Activated CD4-positive, alpha-beta T cell treated with anti-CD3 and anti-CD28 coated beads, Interleukin-2, Interleukin-4, amounts not matched to agents 100 ng/mL and 50 ng/mL, durations not matched to agents 16 hours and 8 hours (primary cell): ENCODE measurements at regions not wholly inside any gene's neighbourhood (a gene's known extent, or its start where the extent isn't known, plus 50 kb on each side); places are given as distances from the start of the nearest gene placed in this dataset.

Experiments used
- DNase-seq: peaks from one replicate; pipeline ENCODE4 v3.0.0-alpha.2; 2020; ENCODE audit warnings: low spot score

DNA sequence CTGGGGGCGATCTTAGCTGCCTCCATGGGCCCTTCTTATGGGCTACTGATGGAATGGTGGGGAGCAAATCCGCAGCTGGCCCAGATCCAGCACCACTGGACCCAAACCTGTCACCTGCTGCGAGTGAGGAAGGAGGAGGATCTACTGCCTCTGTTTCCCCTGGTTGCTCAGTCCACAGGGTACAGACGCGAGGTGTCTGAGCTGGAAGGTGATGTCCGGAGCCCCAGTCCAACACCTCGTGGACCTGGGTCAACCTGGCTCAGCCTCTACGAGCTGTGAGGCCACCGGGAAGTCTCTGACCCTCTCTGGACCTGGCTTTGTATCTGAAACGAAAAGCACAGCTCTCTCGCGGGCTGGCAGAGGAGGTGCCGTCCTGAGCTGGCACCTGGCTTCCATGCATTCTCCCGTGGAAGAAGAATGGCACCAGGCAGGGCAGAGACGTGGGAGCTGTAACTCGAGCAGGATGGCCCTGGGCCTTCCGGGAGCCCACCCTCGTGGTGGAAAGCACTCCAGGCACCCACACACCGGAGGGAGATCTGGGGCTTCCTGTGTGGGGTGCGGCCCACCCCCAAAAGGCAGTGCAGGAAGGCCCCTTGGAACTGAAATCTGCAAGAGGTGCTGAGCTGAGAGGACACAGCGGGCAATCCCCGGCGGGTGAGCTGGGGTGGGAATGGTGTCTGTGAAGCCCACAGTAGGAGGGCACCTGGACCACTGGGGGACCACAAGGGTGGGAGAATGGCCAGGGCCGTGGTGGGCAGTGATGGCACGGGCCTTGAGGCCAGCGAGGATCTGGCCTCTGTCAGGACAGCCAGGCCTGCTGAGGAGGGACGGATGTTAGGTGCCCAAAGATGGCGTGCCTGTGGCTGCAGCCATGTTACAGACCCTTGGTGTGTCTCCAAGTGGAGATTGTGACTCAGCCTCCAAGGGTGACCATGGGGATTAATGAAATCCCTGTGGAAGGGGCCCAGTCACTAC, 133.4 kb downstream of the OLFM1 start:
- no peak for DNase-seq

DNA sequence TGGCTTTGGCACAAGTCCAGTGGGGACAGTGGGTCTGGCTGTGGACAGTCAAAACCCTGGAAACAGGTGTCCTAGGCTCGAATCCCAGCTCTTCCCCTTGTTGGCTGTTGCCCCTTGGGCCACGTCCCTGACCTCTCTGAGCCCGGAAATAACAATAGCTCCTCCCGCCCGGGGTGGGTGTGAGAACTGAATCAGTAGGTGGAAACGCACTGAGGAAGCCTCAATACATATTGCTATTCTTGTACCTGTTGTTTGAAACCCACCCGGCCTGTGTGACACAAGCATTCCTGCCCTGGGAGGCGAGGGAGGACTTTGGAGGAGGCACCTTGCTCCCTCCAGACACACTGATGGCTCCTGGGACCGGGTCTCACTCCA, 134.1 kb downstream of the OLFM1 start:
- no peak for DNase-seq

DNA sequence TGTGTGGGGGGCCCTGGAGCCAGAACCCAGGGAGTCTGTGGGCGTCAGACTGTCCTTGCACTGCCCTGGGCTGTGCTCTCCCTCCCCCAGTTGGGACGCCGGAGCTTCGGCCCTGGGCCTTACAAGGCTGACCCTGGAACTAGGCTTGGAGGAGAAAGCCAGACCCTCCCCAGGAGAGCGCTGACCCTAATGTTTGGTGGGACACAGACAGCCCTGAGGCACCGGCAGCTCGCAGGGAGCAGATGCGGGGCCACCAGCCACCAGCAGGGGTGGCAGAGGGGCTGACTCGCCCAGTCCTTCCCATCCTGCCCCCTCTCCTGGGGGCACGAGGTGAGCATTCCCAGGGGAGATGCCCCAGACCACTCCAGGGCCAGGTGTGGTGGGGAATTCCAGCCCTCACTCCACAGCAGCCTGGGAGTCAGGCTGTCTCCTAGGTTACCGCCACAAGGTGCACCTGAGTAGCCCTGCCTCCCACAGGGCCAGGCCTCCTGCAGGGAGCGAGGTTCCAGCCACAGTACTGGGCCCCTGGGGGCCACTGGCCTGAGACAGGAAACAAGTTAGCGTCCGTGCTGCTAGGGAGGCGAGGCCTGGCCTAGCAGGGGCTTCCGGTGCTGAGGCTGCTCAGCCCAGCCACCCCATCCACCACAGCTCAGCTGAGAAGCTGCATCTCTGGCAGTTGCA, 134.6 kb downstream of the OLFM1 start:
- no peak for DNase-seq

DNA sequence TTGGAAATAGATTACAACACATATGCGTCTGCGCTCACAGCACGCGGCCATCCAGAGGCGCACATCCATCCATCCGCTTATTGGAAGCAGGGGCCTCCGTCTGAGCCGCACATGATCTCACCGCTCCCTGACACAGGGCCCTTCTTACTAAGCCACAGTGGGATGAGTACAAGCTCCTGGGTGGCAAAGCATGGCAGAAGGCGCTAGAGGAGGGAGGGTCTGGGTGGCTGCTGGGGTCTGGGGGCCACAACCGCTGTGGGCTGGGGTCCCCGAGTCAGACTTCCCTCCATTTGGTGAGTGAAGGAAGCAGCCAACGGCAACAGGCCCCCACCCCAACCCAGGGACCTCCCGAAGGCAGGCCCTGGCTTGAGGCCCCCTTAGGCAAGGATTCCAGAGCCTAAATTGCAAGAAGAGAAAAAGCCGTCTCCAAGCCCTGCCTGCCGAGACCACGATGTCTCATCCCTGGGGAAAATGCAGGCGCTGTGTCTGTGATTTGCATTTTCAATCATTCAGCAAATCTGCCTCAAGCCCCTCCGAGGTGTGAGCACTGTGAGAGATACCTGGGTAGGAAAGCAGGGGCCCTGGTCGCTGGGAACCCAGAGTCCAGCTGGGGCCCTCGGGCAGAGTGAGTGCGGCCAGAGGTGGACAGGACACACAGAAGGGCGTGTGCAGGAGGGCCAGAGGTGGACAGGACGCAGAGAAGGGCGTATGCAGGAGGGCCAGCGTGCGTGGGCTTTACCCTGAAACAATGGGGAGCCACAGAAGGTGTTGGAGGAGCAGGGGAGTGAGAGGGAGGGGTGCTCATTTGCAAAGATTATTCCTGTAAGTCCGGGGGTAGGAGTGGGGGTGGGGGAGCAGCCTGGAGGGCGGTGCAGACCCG, 135.7 kb downstream of the OLFM1 start:
- DNase-seq = no peak

DNA sequence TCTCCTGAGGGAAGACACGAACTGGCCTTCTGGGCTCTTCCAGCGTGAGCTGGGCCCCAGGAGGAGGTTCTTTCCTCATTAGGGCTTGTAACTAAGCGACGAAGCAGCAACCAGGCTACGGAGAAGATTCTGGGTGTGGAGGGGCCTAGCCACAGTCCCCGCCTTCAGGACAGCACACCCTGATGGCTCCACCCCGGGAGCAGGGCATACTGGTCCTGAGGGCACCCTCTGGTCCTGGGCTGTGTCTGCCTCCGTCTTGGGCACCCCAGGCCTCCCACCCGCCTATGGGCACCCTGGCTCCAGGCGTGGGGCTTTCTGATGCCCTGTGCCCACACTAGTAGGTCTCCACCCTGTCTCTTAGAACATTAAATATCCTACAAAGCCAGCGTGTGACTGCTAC, 136.4 kb downstream of the OLFM1 start:
- DNase-seq = no peak

DNA sequence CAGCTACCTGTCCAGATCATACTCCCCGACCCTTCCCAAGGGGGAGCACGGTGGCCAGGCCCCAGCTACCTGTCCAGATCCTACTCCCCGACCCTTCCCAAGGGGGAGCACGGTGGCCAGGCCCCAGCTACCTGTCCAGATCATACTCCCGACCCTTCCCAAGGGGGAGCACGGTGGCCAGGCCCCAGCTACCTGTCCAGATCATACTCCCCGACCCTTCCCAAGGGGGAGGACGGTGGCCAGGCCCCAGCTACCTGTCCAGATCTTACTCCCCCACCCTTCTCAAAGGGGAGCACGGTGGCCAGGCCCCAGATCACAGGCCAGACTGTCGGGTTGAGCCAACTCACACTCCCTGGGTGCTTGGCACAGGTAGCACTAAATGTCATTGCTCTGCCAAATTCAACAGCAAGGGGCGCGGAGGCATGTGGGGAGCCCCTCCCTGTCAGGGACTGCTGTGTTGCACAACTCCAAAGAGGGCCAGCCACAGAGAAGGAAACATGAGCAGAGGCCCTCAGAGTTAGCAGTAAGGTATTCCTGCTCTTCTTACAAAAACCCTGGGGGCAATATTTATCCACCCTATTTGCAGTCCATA, 136.9 kb downstream of the OLFM1 start:
- DNase-seq = no peak

DNA sequence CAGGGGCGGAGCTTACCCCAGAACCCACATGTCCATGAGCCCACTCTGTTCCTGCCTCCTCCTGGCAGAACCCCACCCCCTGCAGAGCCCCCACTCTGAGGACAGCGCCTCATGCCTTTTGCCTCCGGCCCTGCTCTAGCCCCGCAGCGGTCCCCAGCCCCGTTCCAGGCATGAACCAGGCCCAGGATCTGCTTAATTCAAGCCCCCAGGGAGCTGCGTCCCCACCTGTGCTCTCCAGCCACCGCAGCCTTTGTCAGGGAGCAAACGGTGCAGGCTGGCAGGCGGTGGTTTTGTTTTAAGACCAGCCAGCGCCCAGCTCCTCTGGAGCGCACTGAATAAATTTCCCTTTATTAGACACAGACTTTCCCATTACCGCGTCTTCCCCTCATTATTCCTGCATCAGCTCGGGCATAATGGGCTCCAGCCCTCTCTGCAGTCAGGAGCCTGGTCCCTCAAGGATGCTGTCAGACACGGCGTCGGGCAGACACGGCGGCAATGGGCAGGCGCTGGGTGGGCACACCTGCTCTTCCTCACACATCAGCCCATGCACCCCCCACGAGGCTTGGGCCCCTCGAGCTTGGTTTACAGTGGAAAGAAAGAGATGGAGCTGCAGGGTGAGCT, 137.6 kb downstream of the OLFM1 start:
- no peak for DNase-seq

DNA sequence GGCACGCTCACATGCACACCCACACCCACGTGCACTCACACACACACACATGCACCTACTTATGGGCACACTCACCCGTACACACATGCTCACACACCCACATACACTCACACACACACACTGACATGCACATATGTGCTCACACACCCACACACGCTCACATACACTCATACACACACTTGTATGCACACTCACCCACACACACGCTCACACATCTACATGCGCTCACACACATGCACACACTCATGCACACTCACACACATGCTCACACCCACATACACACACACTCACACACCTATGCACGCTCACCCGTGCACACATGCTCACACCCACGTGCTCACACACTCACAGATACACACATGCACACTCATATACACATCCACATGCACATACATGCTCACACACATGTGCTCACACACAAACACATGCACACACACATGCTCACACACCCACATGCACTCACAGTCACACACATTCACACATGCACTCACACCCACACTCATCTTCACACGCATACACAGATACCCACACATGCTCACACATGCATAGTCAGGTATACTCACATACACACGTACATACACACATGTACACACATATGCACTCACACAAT, 138.3 kb downstream of the OLFM1 start:
- no peak for DNase-seq

DNA sequence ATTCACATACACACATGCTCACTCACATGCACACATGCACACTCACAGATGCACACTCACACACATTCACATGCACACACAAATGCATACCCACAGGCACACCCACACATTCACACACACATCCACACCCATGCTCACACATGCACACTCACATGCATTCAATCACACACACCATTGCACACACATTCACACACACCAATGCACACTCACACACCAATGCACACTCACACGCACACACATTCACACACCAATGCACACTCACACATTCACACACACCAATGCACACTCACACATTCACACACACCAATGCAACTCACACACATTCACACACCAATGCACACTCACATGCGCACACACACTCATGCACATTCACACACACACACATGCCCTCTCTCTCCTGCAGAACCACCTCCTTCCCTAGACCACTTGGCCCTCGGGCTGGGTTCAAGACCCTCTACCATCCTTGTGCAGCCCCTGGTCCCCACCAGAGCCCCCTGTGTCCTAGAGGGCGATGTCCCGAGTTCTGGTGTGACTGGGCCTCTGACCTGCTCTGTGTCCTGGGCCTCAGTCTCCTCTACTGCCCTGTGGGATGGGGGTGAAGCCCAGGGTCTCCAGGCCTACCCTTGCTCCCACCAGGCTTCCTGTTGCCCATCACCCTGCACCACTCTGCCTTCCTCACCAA, 139.0 kb downstream of the OLFM1 start:
- DNase-seq = no peak

DNA sequence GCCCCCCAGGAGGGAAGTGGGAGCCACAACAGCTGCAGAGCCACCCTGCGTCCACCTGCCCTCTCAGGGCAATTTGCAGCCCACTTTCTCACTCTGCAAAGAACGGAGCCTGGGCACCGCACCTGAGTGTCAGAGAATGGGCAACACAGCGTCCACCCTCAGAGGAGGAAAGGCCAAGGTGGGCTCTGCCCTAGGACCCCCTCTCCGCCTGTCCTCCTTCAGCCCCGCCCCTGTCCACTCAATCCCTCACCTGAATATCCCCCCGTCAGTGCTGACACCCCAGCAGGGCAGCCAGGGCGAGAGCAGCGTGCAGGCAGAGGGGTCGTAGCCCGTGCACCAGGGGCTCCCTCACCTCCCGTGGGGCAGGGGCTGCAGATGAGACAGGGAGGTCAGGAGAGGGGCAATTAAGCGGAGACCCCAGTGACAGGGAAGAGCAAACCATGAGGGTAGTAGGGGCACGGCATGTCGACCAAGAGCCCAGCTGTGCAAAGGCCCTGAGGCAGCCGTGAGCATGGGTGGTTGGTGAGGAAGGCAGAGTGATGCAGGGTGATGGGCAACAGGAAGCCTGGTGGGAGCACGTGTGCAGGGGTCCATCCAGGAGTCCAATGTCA, 140.3 kb downstream of the OLFM1 start:
- no peak for DNase-seq

DNA sequence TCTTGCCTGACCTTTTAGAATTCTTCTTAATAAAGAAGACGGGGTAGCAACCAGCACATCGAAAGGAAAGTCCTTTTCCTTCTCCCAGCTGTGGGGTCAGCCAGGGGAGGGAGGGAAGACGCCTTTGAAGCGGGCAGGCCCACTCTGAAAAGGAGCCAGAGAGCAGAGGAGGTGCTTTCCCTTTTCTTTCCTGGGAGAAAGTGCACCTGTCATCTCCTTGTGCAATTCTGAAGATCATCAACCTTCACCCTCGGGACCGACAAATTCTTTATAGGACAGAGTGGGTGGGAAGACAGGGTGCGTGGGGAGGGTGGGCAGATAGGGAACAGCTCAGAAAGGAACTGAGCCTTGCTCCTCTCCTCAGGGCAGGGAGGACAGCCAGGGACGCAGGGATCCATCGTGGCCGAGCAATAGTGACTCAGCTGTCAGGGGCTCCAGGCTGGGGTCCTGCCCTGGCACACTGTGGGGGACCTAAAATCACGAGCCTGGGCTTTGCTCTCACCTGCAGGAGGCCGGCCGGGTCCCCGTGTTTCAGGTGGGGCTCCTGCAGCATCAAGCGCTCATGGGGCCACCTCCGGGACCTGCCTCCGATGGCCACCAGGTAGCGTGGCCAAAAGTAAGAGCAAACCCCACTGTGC, 141.0 kb downstream of the OLFM1 start:
- DNase-seq = no peak

DNA sequence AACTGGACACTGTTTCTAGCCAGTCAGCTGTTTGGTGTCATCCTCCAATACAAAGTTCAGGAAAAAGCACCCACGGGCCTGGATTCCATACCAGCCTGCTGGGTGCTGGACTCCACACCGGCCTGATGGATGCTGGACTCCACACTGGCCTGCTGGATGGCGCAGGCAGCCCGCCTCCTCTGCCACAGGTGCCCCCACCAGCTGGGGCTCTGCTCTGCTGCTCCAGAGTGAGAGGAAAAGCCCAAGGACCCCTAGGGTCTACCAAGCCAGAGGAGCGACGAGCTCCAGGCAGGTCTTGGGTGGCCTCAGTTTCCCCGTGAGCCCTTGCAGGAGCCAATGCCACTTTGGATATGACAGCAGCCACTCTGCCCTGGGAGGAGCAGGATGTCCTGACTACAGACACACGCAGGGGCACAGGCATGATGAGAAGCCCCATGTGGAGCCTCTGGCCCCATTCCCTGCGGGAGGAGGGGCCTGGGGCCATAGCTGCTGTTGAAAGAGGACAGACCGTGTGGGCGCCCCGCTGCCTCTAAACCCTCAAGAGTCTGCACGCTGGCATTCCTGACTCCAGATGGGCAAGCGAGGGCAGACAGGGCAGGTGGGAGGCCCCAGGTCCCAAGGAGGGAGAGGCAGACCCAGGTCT, 141.6 kb downstream of the OLFM1 start:
- no peak for DNase-seq

DNA sequence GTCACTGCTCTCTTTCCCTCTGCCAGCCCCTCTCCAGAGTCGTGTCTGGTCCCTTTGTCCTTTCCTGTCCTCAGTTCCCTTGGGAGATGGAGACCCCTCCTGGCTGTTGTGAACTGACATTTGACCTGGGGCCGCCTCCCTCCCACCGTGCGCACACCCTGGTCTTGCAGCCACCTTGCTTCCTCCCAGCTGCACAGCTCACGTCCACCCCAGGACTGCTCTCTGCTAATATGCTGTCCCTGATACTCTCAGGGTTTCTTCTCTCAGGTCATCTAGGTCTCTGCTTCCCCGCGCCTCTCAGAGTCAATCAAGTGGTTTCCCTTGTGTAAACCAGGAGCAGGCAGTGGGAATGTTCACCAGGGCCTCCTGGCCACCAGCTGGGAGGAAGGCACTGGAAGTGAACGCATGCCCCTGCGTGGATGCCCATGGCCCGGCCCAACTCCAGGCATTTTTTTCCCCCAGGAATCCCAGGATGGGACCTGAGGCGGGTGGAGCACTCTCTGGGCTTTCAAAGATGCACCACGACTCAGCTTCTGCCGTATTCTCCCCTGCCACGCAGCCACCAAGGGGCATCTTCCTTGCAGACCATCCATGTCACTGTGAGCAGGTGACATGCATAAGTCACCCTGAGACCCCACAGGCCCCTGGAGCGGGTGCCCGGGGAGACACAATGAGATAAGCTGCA, 142.4 kb downstream of the OLFM1 start:
- DNase-seq = no peak

DNA sequence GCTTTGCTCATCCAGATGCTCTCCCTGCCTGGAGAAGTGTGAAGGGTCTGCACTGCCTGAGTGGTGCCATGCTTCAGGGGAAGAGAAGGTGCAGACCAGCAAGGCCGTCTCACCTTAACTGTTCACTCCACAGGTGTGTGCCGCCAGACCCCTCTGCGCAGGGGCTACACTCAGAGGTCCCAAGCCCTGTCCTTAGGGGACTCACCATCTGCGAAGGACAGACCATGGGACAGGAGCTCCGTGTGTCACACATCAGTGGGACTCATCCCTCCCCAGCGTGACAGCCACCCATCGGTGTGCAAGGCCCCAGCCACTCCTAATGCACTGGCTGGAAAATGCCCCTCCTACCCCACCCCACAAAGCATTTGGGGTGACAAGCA, 142.9 kb downstream of the OLFM1 start:
- no peak for DNase-seq

DNA sequence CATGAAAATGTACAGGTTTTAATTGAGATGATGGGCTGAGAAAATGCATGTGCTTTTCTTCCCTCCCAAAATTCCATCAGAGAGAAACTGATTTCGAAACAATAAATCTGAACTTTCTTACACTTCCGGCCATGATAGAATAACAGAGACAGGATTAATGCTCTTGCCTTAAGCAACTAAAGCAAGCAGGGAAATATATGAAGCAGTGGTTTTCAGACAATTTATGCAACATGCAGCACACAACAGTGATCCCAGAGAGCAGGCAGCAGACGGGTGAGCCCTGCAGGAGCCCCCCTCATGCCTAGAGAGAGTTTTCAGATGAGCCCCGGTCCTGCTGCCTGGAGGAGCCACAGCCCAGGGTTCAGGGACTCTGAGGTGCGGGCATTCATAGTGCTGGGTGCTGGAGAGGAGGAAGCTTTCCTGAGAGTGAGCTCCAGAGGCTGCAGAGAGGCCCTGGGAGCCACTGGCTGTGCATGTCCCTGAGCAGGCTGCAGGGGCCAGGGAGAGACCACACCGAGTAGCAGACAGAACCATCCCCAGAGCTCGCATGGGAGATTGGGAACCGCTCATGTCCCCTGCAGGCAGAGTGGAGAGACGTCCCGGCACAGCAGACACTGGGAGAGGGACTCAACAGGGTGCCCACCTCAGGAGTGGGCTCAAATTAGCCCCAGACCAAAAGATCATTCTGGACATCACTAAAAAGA, 143.5 kb downstream of the OLFM1 start:
- no peak for DNase-seq

DNA sequence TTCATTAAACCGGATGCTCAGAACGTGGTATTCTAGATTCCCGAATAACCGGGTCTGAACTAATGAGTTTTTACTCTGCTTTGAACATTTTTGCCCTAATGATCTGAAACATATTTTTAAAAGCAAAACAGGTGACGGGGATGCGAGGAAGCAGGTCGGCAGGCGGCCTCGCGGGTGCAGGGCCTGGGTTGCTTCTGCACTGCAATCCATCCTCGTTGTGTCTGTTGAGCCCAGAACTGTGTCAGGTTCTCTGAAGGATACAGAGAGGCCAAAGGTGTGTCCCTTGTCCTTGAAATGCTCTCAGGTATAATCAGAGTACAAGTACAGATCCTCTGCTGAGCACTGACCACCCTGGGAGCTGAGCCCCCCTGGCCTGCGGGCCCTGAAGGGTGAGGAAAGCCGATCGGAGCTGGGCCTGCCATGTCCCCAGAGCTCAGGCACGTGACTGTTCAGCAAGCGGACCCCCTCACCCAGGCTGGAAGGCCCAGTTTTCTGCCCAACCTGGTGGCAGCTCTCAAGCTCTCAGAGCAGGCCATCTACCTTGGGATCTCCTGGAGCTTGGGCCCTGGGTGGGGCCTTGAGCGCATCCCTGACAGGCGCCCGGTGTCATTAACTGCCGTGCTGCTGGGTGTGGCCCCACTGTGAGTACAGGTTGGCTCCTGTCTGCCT, 151.8 kb downstream of the OLFM1 start:
- no peak for DNase-seq

DNA sequence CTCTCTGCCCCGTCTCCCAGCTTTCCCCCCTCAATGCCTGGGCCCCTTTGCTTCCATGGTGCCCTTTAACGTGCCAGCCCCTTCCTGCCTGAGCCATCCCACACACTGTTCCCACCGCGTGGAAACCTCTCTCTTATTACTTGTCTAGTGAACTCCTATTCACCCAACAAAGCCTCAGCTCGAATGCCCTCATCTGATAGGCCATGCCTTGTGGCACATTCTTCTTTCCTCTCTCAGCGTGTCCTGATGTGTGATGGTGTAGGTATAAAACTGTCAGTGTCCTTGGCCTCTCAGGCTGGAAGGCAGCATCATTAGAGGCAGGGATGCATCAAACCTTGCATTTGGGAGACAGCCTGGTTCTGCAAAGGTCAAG, 152.3 kb downstream of the OLFM1 start:
- no peak for DNase-seq
